ENCODE measurements at regions not wholly inside any gene's neighbourhood (a gene's known extent, or its start where the extent isn't known, plus 50 kb on each side); places are given as distances from the start of the nearest gene placed in this dataset.

GRCh38 chr5:147095740-147096139 is 139.1 kb upstream of the STK32A start:
- Histone ChIP-seq H4K20me1 (ENCODE audit: insufficient read depth, low read length) (no peaks in the 10 kb centered on the region), H2AFZ (ENCODE audit: low read depth, low read length) (no peak overlapping the region), H3K9ac (ENCODE audit: low read length) (no peak overlapping the region), H3K27me3 (ENCODE audit: insufficient read depth, low read length) (no peaks in the 10 kb centered on the region), H3K36me3 (ENCODE audit: insufficient read depth, low read length) (no peaks in the 10 kb centered on the region), H3K27ac (ENCODE audit: low read depth, low read length) (no peak overlapping the region), H3K4me3 (ENCODE audit: insufficient read depth, low read depth, low read length) (no peak overlapping the region), H3K9me3 (ENCODE audit: insufficient read depth, low read depth, low read length) (no peaks in the 10 kb centered on the region), H3K4me2 (ENCODE audit: low read length) (no peak overlapping the region), H3K4me1 (ENCODE audit: insufficient read depth, low read length) (peaks cover 7% of the 10 kb centered on the region), H3K79me2 (ENCODE audit: insufficient read depth, low read length) (no peaks in the 10 kb centered on the region)
- Mint-ChIP-seq H3K4me3 (ENCODE audit: unreplicated experiment) (no peak overlapping the region), H3K4me1 (ENCODE audit: low read depth, unreplicated experiment) (peaks cover 15% of the 10 kb centered on the region), H3K9me3 (ENCODE audit: unreplicated experiment) (no peaks in the 10 kb centered on the region), H3K27me3 (ENCODE audit: low read depth, unreplicated experiment) (no peaks in the 10 kb centered on the region), H3K36me3 (ENCODE audit: low read depth, unreplicated experiment) (no peaks in the 10 kb centered on the region), H3K27ac (ENCODE audit: unreplicated experiment) (no peak overlapping the region)
- DNase-seq (ENCODE audit: low read depth), result no peak
- FAIRE-seq, result no peak
- TF ChIP-seq, protein P1, sequence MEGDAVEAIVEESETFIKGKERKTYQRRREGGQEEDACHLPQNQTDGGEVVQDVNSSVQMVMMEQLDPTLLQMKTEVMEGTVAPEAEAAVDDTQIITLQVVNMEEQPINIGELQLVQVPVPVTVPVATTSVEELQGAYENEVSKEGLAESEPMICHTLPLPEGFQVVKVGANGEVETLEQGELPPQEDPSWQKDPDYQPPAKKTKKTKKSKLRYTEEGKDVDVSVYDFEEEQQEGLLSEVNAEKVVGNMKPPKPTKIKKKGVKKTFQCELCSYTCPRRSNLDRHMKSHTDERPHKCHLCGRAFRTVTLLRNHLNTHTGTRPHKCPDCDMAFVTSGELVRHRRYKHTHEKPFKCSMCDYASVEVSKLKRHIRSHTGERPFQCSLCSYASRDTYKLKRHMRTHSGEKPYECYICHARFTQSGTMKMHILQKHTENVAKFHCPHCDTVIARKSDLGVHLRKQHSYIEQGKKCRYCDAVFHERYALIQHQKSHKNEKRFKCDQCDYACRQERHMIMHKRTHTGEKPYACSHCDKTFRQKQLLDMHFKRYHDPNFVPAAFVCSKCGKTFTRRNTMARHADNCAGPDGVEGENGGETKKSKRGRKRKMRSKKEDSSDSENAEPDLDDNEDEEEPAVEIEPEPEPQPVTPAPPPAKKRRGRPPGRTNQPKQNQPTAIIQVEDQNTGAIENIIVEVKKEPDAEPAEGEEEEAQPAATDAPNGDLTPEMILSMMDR (IDR thresholded peaks at IDR 0.05; ENCODE audit: insufficient read depth, low read depth, low read length), result no peak
- TF ChIP-seq EZH2 (IDR thresholded peaks at IDR 0.05; ENCODE audit: insufficient read depth, low read length), result no peak

DNA sequence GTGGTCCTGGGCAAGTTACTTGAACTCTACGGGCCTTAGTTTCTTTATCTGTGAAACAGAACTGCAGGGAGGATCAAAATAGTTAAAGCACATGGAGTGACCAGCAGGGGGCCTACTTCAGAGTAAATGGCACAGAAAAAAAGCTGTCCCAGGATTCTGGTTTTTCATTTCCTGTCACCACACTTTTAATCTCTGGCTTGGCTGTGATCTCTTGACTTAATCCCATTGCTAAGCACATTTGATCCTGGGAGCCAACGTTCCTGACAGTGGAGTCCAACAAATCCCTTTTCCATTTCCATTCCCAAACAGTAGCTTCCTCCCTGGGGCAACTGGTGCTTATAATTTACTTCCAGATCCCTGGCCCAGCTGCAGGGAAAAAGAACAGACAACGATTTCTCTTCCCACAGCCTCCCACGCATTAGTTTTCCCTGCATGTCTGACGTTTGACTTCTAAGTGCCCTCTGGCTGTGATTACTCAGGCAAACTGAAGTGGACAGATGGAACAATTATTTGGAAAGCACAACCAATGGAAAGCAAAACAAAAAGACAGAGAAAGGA is 136.5 kb upstream of the STK32A start:
- H4K20me1 ChIP-seq (ENCODE audit: insufficient read depth, low read length), result no peaks in the 10 kb centered on the region
- no peaks in the 10 kb centered on the region for H3K27me3 ChIP-seq (ENCODE audit: insufficient read depth, low read length)
- no peak overlapping the region for H3K9ac ChIP-seq (ENCODE audit: low read length)
- Mint-ChIP-seq H3K4me3 (ENCODE audit: unreplicated experiment) (no peak overlapping the region), H3K36me3 (ENCODE audit: low read depth, unreplicated experiment) (no peaks in the 10 kb centered on the region), H3K9me3 (ENCODE audit: unreplicated experiment) (no peaks in the 10 kb centered on the region), H3K27me3 (ENCODE audit: low read depth, unreplicated experiment) (no peaks in the 10 kb centered on the region), H3K4me1 (ENCODE audit: low read depth, unreplicated experiment) (peaks cover 15% of the 10 kb centered on the region), H3K27ac (ENCODE audit: unreplicated experiment) (peak overlapping the region; percentile 54)
- H3K4me2 ChIP-seq (ENCODE audit: low read length), result peak overlapping the region; percentile 63
- H3K4me3 ChIP-seq (ENCODE audit: insufficient read depth, low read depth, low read length), result no peak overlapping the region
- H3K4me1 ChIP-seq (ENCODE audit: insufficient read depth, low read length), result peaks cover 7% of the 10 kb centered on the region
- peak; percentile 76 for DNase-seq (ENCODE audit: low read depth)
- no peaks in the 10 kb centered on the region for H3K79me2 ChIP-seq (ENCODE audit: insufficient read depth, low read length)
- H3K9me3 ChIP-seq (ENCODE audit: insufficient read depth, low read depth, low read length), result no peaks in the 10 kb centered on the region
- H2AFZ ChIP-seq (ENCODE audit: low read depth, low read length), result peak overlapping the region; percentile 54
- no peaks in the 10 kb centered on the region for H3K36me3 ChIP-seq (ENCODE audit: insufficient read depth, low read length)
- FAIRE-seq, result no peak
- TF ChIP-seq, protein P1 (IDR thresholded peaks at IDR 0.05; ENCODE audit: insufficient read depth, low read depth, low read length), result peak; percentile 72
- TF ChIP-seq EZH2 (IDR thresholded peaks at IDR 0.05; ENCODE audit: insufficient read depth, low read length), result no peak
- no peak overlapping the region for H3K27ac ChIP-seq (ENCODE audit: low read depth, low read length)

DNA sequence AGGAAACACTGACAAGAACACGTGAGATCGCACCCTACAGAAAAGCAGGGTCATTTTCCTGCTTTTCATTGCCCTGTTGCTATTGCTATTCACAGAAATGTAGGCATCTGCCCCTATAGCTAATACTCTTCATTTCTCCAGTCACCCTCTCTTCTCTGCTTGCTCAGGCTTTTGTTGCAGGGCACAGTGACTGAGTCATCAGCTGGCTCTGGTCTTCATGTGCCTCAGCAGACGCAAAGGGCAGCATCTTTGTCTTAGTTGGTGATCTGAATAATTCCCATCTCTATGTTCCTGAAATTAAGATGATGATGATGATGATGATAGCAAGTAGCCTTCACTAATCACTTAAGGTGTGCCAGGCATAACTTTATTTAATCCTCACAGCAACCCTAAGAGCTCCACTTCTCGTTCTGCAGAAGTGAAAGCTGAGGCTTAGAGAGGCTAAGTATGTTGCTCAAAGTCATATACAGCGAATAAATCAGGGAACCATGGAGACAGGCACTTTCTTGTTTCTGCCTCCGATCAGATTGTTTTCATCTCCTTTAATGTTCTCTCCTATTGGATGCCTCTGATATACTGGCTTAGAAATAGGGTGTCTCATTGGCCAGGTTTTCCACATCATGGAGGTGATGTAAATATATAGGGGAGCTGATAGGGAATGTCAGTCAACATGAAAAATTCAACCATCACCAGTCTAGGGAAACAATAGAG is 133.0 kb upstream of the STK32A start:
- no peak overlapping the region for H3K4me3 ChIP-seq (ENCODE audit: insufficient read depth, low read depth, low read length)
- FAIRE-seq (no peak), DNase-seq (ENCODE audit: low read depth) (peak; percentile 13)
- no peak overlapping the region for H3K9ac ChIP-seq (ENCODE audit: low read length)
- H3K27ac Mint-ChIP-seq (ENCODE audit: unreplicated experiment), result no peak overlapping the region
- H4K20me1 ChIP-seq (ENCODE audit: insufficient read depth, low read length), result no peaks in the 10 kb centered on the region
- H3K9me3 ChIP-seq (ENCODE audit: insufficient read depth, low read depth, low read length), result no peaks in the 10 kb centered on the region
- H3K27me3 ChIP-seq (ENCODE audit: insufficient read depth, low read length), result no peaks in the 10 kb centered on the region
- no peak overlapping the region for H3K4me3 Mint-ChIP-seq (ENCODE audit: unreplicated experiment)
- H3K36me3 Mint-ChIP-seq (ENCODE audit: low read depth, unreplicated experiment), result no peaks in the 10 kb centered on the region
- H3K4me2 ChIP-seq (ENCODE audit: low read length), result no peak overlapping the region
- no peak overlapping the region for H3K27ac ChIP-seq (ENCODE audit: low read depth, low read length)
- no peak for TF ChIP-seq EZH2 (IDR thresholded peaks at IDR 0.05; ENCODE audit: insufficient read depth, low read length)
- TF ChIP-seq, protein P1 (IDR thresholded peaks at IDR 0.05; ENCODE audit: insufficient read depth, low read depth, low read length), result no peak
- H3K4me1 Mint-ChIP-seq (ENCODE audit: low read depth, unreplicated experiment), result peaks cover 11% of the 10 kb centered on the region
- no peaks in the 10 kb centered on the region for H3K36me3 ChIP-seq (ENCODE audit: insufficient read depth, low read length)
- no peaks in the 10 kb centered on the region for H3K79me2 ChIP-seq (ENCODE audit: insufficient read depth, low read length)
- no peak overlapping the region for H2AFZ ChIP-seq (ENCODE audit: low read depth, low read length)
- H3K4me1 ChIP-seq (ENCODE audit: insufficient read depth, low read length), result peaks cover 7% of the 10 kb centered on the region
- H3K27me3 Mint-ChIP-seq (ENCODE audit: low read depth, unreplicated experiment), result no peaks in the 10 kb centered on the region
- H3K9me3 Mint-ChIP-seq (ENCODE audit: unreplicated experiment), result peaks cover 2% of the 10 kb centered on the region

Measured in astrocyte (in vitro differentiated cells and primary cell).